ENCODE measurements at regions not wholly inside any gene's neighbourhood (a gene's known extent, or its start where the extent isn't known, plus 50 kb on each side); places are given as distances from the start of the nearest gene placed in this dataset.

- H3K4me3 Mint-ChIP-seq: no peak overlapping the region
- no peaks in the 10 kb centered on the region for H3K27me3 Mint-ChIP-seq
- DNase-seq (no peak), ATAC-seq (no peak)
- TF ChIP-seq CTCF (IDR thresholded peaks at IDR 0.05): no peak
- H3K36me3 Mint-ChIP-seq (ENCODE audit: low read depth): no peaks in the 10 kb centered on the region
- no peak overlapping the region for H3K27ac Mint-ChIP-seq
- no peaks in the 10 kb centered on the region for H3K4me1 Mint-ChIP-seq (ENCODE audit: low read depth)
- H3K9me3 Mint-ChIP-seq: no peaks in the 10 kb centered on the region
- CTCF ChIA-PET: no interaction called here
- intact Hi-C loops (cut with micrococcal nuclease): no loop called here
- POLR2A ChIA-PET: no interaction called here
Measured at GRCh38 chrX:125101971-125102755, 217.5 kb upstream of the TEX13C start.

- ChIA-PET POLR2A (no interaction called here), CTCF (no interaction called here)
- no peak overlapping the region for H3K27ac Mint-ChIP-seq
- DNase-seq: no peak
- no peaks in the 10 kb centered on the region for H3K9me3 Mint-ChIP-seq
- no peaks in the 10 kb centered on the region for H3K4me1 Mint-ChIP-seq (ENCODE audit: low read depth)
- TF ChIP-seq CTCF (IDR thresholded peaks at IDR 0.05): no peak
- ATAC-seq: no peak
- H3K36me3 Mint-ChIP-seq (ENCODE audit: low read depth): no peaks in the 10 kb centered on the region
- intact Hi-C loops (cut with micrococcal nuclease): no loop called here
- H3K27me3 Mint-ChIP-seq: no peaks in the 10 kb centered on the region
- H3K4me3 Mint-ChIP-seq: no peak overlapping the region
Measured at GRCh38 chrX:125103693-125104092, 216.0 kb upstream of the TEX13C start.

- Mint-ChIP-seq H3K4me1 (ENCODE audit: low read depth) (no peaks in the 10 kb centered on the region), H3K27ac (no peak overlapping the region), H3K4me3 (no peak overlapping the region), H3K9me3 (no peaks in the 10 kb centered on the region), H3K27me3 (no peaks in the 10 kb centered on the region), H3K36me3 (ENCODE audit: low read depth) (no peaks in the 10 kb centered on the region)
- ATAC-seq (no peak), DNase-seq (no peak)
- intact Hi-C loops (cut with micrococcal nuclease): no loop called here
- POLR2A ChIA-PET: no interaction called here
- CTCF ChIA-PET: no interaction called here
- no peak for TF ChIP-seq CTCF (IDR thresholded peaks at IDR 0.05)
Measured at GRCh38 chrX:125108921-125109320, 210.8 kb upstream of the TEX13C start.

- CTCF ChIA-PET: interaction anchor here (0.7 to 2.2 kb wide), 7 partner anchors 9 to 724 kb away, joined by 3 to 17 read pairs (median 3); no protein-coding TSS in a partner anchor
- ATAC-seq (no peak), DNase-seq (no peak)
- H3K36me3 Mint-ChIP-seq (ENCODE audit: low read depth): no peaks in the 10 kb centered on the region
- H3K27ac Mint-ChIP-seq: no peak overlapping the region
- POLR2A ChIA-PET: no interaction called here
- no peak for TF ChIP-seq CTCF (IDR thresholded peaks at IDR 0.05)
- peaks cover 2% of the 10 kb centered on the region for H3K9me3 Mint-ChIP-seq
- no peaks in the 10 kb centered on the region for H3K27me3 Mint-ChIP-seq
- intact Hi-C loops (cut with micrococcal nuclease): loop anchor here (2.0 kb wide), 1 partner anchor 724 kb away; no protein-coding TSS in a partner anchor
- no peak overlapping the region for H3K4me3 Mint-ChIP-seq
- H3K4me1 Mint-ChIP-seq (ENCODE audit: low read depth): no peaks in the 10 kb centered on the region
Measured at GRCh38 chrX:125131164-125131563, 188.5 kb upstream of the TEX13C start.

- CTCF ChIA-PET: interaction anchor here (0.6 to 2.2 kb wide), 10 partner anchors 8 to 725 kb away, joined by 3 to 17 read pairs (median 3); no protein-coding TSS in a partner anchor
- Mint-ChIP-seq H3K36me3 (ENCODE audit: low read depth) (no peaks in the 10 kb centered on the region), H3K27ac (no peak overlapping the region)
Measured at GRCh38 chrX:125132274-125132673, 187.4 kb upstream of the TEX13C start.

More at GRCh38 chrX:125132274-125132673, 187.4 kb upstream of the TEX13C start:
- peak; percentile 1 for DNase-seq
- ATAC-seq: peak; percentile 39
- no peaks in the 10 kb centered on the region for H3K27me3 Mint-ChIP-seq
- intact Hi-C loops (cut with micrococcal nuclease): no loop called here
- POLR2A ChIA-PET: no interaction called here
- peak; percentile 34 for TF ChIP-seq CTCF (IDR thresholded peaks at IDR 0.05)
- H3K9me3 Mint-ChIP-seq: peaks cover 2% of the 10 kb centered on the region
- H3K4me3 Mint-ChIP-seq: no peak overlapping the region
- H3K4me1 Mint-ChIP-seq (ENCODE audit: low read depth): no peaks in the 10 kb centered on the region
